C4-2B (cell line): ENCODE measurements at regions not wholly inside any gene's neighbourhood (a gene's known extent, or its start where the extent isn't known, plus 50 kb on each side); places are given as distances from the start of the nearest gene placed in this dataset.
"Not testable (repeated sequence)": the region's sequence is repeated elsewhere in the genome, so short reads cannot be mapped to it uniquely, and the experiment has no call there.

Experiments used
- H3K27ac ChIP-seq: fragments of 450-650 bp; 2 replicates; pipeline ENCODE4 v1.5.1; 2017
- CTCF ChIP-seq: fragments of 450-650 bp; conservative IDR thresholded peaks from 2 replicates; pipeline ENCODE4 v1.5.1; 2017; ENCODE audit warnings: mild to moderate bottlenecking
- ZFX ChIP-seq: fragments of 450-650 bp; IDR thresholded peaks from 2 replicates; pipeline ENCODE4 v1.6.1; 2017

GRCh38 chr11:33437529-33437928 is 180.3 kb downstream of the HIPK3 start:
- H3K27ac ChIP-seq, result no peak overlapping the region
- TF ChIP-seq ZFX (no peak), CTCF (no peak)

- H3K27ac ChIP-seq, result no peak overlapping the region
- TF ChIP-seq ZFX, result no peak
- TF ChIP-seq CTCF, result no peak
Observed at GRCh38 chr11:33435216-33435615, 178.0 kb downstream of the HIPK3 start.

GRCh38 chr11:33434294-33434693 is 177.1 kb downstream of the HIPK3 start:
- TF ChIP-seq ZFX (no peak), CTCF (no peak)
- no peak overlapping the region for H3K27ac ChIP-seq

DNA sequence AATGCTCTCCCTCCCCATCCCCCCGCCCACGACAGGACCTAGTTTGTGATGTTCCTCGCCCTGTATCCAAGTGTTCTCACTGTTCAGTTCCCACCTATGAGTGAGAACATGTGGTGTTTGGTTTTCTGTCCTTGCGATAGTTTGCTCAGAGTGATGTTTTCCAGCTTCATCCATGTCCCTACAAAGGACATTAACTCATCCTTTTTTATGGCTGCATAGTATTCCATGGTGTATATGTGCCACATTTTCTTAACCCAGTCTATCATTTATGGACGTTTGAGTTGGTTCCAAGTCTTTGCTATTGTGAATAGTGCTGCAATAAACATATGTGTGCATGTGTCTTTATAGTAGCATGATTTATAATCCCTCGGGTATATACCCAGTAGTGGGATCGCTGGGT is 171.3 kb downstream of the HIPK3 start:
- not testable (repeated sequence) for H3K27ac ChIP-seq

DNA sequence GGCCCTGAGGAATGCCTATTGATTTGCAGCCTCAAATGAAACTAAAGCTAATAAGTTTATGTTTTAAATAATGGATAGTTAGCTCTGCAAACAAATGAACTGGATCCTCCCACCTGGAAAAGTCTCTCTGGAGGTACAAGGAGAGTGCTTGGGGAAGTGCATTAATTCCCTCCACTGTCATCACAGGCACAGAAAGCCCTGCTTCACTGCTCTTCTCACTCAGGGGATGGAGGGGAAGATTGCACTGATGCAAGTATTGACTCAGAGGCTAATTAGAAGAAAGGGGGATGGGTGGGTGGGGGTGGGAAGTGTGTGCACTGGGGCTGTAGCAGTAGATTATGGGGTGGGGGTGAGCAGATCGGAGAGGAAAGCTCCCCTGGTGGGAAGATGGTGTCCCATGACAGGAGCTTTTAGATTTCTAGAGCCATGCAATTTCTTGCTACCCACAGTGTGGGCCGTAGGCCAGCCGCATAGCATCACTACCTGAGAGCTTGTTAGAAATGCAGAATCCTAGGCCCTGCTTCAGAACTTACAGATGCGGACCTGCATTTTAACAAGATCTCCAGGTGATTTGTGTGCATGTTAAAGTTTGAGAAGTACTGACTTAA is 163.9 kb downstream of the HIPK3 start:
- no peak overlapping the region for H3K27ac ChIP-seq
- TF ChIP-seq ZFX, result no peak
- no peak for TF ChIP-seq CTCF

DNA sequence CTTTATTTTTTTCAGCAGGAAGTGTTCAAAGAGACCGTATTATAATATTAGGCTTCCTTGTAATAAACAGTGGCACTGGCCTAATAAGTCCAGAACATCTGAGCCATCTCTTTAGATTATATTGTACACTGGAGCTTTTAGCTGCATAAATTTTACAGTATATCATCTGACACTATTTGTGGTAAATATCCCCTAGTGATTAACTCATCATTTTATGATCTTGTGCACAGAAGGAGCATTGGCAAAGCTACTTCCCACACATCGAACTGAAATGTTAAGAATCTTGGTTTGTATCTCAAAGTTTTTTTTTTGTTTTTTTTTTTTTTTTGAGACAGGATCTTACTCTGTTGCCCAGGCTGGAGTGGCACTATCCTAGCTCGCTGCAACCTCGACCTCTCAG is 162.7 kb downstream of the HIPK3 start:
- no peak overlapping the region for H3K27ac ChIP-seq
- TF ChIP-seq ZFX (no peak), CTCF (no peak)

DNA sequence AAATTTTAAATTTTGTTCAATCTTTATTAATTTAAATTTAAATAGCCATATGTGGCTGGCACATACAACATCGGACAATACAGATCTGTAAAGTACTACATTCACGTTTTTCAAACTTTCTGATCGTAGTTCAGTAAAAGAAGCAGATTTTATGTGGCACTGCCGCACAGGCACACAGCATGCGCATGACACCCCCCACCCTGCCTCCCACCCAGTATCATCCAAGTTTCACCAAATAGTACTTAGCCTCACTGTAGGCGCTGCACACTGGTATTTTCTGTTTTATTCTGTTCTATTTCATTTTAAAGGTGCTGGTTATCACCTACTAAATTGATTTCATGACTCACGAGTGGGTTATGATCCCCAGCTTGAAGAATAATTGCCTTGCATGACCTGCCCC is 159.9 kb downstream of the HIPK3 start:
- TF ChIP-seq CTCF (no peak), ZFX (no peak)
- no peak overlapping the region for H3K27ac ChIP-seq

DNA sequence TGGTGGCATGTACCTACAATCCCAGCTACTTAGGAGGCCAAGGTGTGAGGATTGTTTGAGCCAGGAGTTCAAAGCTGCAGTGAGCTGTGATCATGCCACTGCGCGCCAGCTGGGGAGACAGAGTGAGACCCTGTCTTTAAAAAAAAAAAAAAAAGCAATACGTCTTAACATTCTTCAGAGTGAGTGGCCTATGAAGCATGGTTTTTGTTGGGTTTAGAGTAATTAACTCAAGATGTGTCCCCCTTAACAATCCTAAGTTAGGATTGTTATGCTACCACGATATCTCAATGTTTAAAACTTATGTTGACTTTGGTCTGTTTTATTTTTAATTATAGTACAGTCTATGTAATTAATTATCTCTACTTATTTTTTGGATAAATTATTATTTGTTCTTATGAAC is 156.1 kb downstream of the HIPK3 start:
- H3K27ac ChIP-seq, result no peak overlapping the region
- TF ChIP-seq ZFX, result no peak
- no peak for TF ChIP-seq CTCF
